Subcutaneous abdominal adipose tissue (tissue), 5 donors: ENCODE measurements at regions not wholly inside any gene's neighbourhood (a gene's known extent, or its start where the extent isn't known, plus 50 kb on each side); places are given as distances from the start of the nearest gene placed in this dataset.
A peak's percentile ranks its signal among the peaks of the same experiment; 100 is the strongest.

Source experiments
- H3K27ac ChIP-seq: one replicate; pipeline ENCODE4 v1.7.0; 2013; ENCODE audit warnings: low read depth, mild to moderate bottlenecking, inconsistent platforms, low read length, moderate library complexity
- H3K27me3 ChIP-seq, 5 donors: one replicate each; pipeline ENCODE4 v1.7.0; 2013; ENCODE audit warnings: low read length in 5 of 5, inconsistent platforms in 1 of 5; ENCODE audit not compliant: control insufficient read depth in 5 of 5, insufficient read depth in 4 of 5
- H3K36me3 ChIP-seq, 5 donors: one replicate each; pipeline ENCODE4 v1.7.0; 2013; ENCODE audit warnings: low read length in 5 of 5; ENCODE audit not compliant: control insufficient read depth in 5 of 5, insufficient read depth in 5 of 5
- H3K4me1 ChIP-seq, 5 donors: one replicate each; pipeline ENCODE4 v1.7.0; 2013; ENCODE audit warnings: low read length in 5 of 5, mild to moderate bottlenecking in 3 of 5, moderate library complexity in 1 of 5; ENCODE audit not compliant: control insufficient read depth in 5 of 5, insufficient read depth in 5 of 5
- H3K4me3 ChIP-seq, 5 donors: one replicate each; pipeline ENCODE4 v1.7.0; 2013; ENCODE audit warnings: low read length in 5 of 5, low read depth in 1 of 5
- H3K9ac ChIP-seq, 5 donors: one replicate each; pipeline ENCODE4 v1.7.0; 2013; ENCODE audit warnings: low read length in 5 of 5, mild to moderate bottlenecking in 4 of 5, moderate library complexity in 3 of 5
- H3K9me3 ChIP-seq, 5 donors: one replicate each; pipeline ENCODE4 v1.7.0; 2013; ENCODE audit warnings: low read length in 5 of 5; ENCODE audit not compliant: control insufficient read depth in 5 of 5
- donor health status: healthy.
- donor health status: healthy.
- donor health status: healthy.
- donor health status: healthy.
- donor health status: healthy.

- no peaks in the 10 kb centered on the region for H3K9me3 ChIP-seq
- no peaks in the 10 kb centered on the region for H3K36me3 ChIP-seq
- no peak overlapping the region for H3K4me3 ChIP-seq
- H3K9ac ChIP-seq: no peak overlapping the region
- peaks cover 0 to 7% (median 3%) of the 10 kb centered on the region in 5 donors for H3K4me1 ChIP-seq
- no peak overlapping the region for H3K27ac ChIP-seq
- H3K27me3 ChIP-seq: no peaks in the 10 kb centered on the region
Measured at GRCh38 chr7:80319461-80319860, 184.8 kb downstream of the GNAI1 start.

- no peaks in the 10 kb centered on the region for H3K36me3 ChIP-seq
- no peaks in the 10 kb centered on the region for H3K9me3 ChIP-seq
- no peak overlapping the region for H3K9ac ChIP-seq
- no peak overlapping the region for H3K4me3 ChIP-seq
- H3K4me1 ChIP-seq: peaks cover 0 to 4% (median 0%) of the 10 kb centered on the region in 5 donors
- no peaks in the 10 kb centered on the region for H3K27me3 ChIP-seq
- H3K27ac ChIP-seq: no peak overlapping the region
Measured at GRCh38 chr7:80318081-80318480, 183.4 kb downstream of the GNAI1 start.

- H3K9ac ChIP-seq: no peak overlapping the region
- H3K36me3 ChIP-seq: no peaks in the 10 kb centered on the region
- H3K27ac ChIP-seq: no peak overlapping the region
- H3K4me3 ChIP-seq: no peak overlapping the region
- H3K4me1 ChIP-seq: peaks cover 0 to 4% (median 0%) of the 10 kb centered on the region in 5 donors
- H3K27me3 ChIP-seq: no peaks in the 10 kb centered on the region
- H3K9me3 ChIP-seq: no peaks in the 10 kb centered on the region
Measured at GRCh38 chr7:80316811-80317210, 182.2 kb downstream of the GNAI1 start.

GRCh38 chr7:80313716-80314115, 179.1 kb downstream of the GNAI1 start:
- H3K36me3 ChIP-seq: no peaks in the 10 kb centered on the region

GRCh38 chr7:80313067-80313626, 178.5 kb downstream of the GNAI1 start:
- H3K4me1 ChIP-seq: peaks cover 0 to 4% (median 0%) of the 10 kb centered on the region in 5 donors
- H3K27me3 ChIP-seq: no peaks in the 10 kb centered on the region
- no peak overlapping the region for H3K4me3 ChIP-seq
- no peak overlapping the region for H3K9ac ChIP-seq
- no peak overlapping the region for H3K27ac ChIP-seq
- no peaks in the 10 kb centered on the region for H3K9me3 ChIP-seq
- no peaks in the 10 kb centered on the region for H3K36me3 ChIP-seq

More at GRCh38 chr7:80313716-80314115, 179.1 kb downstream of the GNAI1 start:
- H3K27ac ChIP-seq: no peak overlapping the region
- no peaks in the 10 kb centered on the region for H3K9me3 ChIP-seq
- no peaks in the 10 kb centered on the region for H3K27me3 ChIP-seq
- no peak overlapping the region for H3K4me3 ChIP-seq
- H3K4me1 ChIP-seq: peaks cover 0 to 4% (median 0%) of the 10 kb centered on the region in 5 donors
- no peak overlapping the region for H3K9ac ChIP-seq

GRCh38 chr7:80312139-80312661, 177.6 kb downstream of the GNAI1 start:
- H3K36me3 ChIP-seq: no peaks in the 10 kb centered on the region
- H3K27ac ChIP-seq: no peak overlapping the region
- no peaks in the 10 kb centered on the region for H3K27me3 ChIP-seq
- no peak overlapping the region for H3K4me3 ChIP-seq
- no peaks in the 10 kb centered on the region for H3K9me3 ChIP-seq
- H3K9ac ChIP-seq: no peak overlapping the region
- H3K4me1 ChIP-seq: peaks cover 0 to 4% (median 1%) of the 10 kb centered on the region in 5 donors

GRCh38 chr7:80311313-80311712, 176.7 kb downstream of the GNAI1 start:
- H3K4me1 ChIP-seq: peaks cover 0 to 4% (median 3%) of the 10 kb centered on the region in 5 donors

GRCh38 chr7:80309971-80310549, 175.4 kb downstream of the GNAI1 start:
- no peaks in the 10 kb centered on the region for H3K27me3 ChIP-seq
- no peaks in the 10 kb centered on the region for H3K9me3 ChIP-seq
- H3K9ac ChIP-seq: no peak overlapping the region
- H3K27ac ChIP-seq: no peak overlapping the region
- H3K4me1 ChIP-seq: peaks cover 0 to 4% (median 3%) of the 10 kb centered on the region in 5 donors
- no peak overlapping the region for H3K4me3 ChIP-seq
- no peaks in the 10 kb centered on the region for H3K36me3 ChIP-seq

More at GRCh38 chr7:80311313-80311712, 176.7 kb downstream of the GNAI1 start:
- Histone ChIP-seq H3K27ac (no peak overlapping the region), H3K4me3 (no peak overlapping the region), H3K36me3 (no peaks in the 10 kb centered on the region), H3K27me3 (no peaks in the 10 kb centered on the region), H3K9me3 (no peaks in the 10 kb centered on the region), H3K9ac (no peak overlapping the region)

GRCh38 chr7:80309377-80309776, 174.7 kb downstream of the GNAI1 start:
- Histone ChIP-seq H3K4me3 (no peak overlapping the region), H3K4me1 (peaks cover 0 to 4% (median 3%) of the 10 kb centered on the region in 5 donors), H3K27ac (no peak overlapping the region), H3K9ac (no peak overlapping the region), H3K27me3 (no peaks in the 10 kb centered on the region), H3K9me3 (no peaks in the 10 kb centered on the region), H3K36me3 (no peaks in the 10 kb centered on the region)

- Histone ChIP-seq H3K27me3 (no peaks in the 10 kb centered on the region), H3K27ac (no peak overlapping the region), H3K4me1 (peaks cover 0 to 4% (median 3%) of the 10 kb centered on the region in 5 donors), H3K36me3 (no peaks in the 10 kb centered on the region), H3K9me3 (no peaks in the 10 kb centered on the region), H3K4me3 (no peak overlapping the region), H3K9ac (peak overlapping the region in 1 of 5 donors; percentile 24)
Measured at GRCh38 chr7:80307227-80307856, 172.7 kb downstream of the GNAI1 start.
